Right ventricle myocardium inferior (tissue), 1 donor: ENCODE measurements at regions not wholly inside any gene's neighbourhood (a gene's known extent, or its start where the extent isn't known, plus 50 kb on each side); places are given as distances from the start of the nearest gene placed in this dataset.
"Not testable (repeated sequence)": the region's sequence is repeated elsewhere in the genome, so short reads cannot be mapped to it uniquely, and the experiment has no call there.

Experiments
- ATAC-seq: fragments of 200-7000 bp; cut with Tn5 transposase; one replicate; pipeline ENCODE4 v1.9.1; 2020; ENCODE audit warnings: mild to moderate bottlenecking, moderate library complexity
- DNase-seq: peaks from one replicate; pipeline ENCODE4 v3.0.0; 2021; ENCODE audit errors: missing footprints
- intact Hi-C: fragments of 100-400 bp; cut with DNase I; formaldehyde crosslinking; loops from one replicate; pipeline ENCODE4 v1.11.0; 2022
- donor health status: DM: no; HTN: yes; CAD: no; lungs with severe emphysema.

DNA sequence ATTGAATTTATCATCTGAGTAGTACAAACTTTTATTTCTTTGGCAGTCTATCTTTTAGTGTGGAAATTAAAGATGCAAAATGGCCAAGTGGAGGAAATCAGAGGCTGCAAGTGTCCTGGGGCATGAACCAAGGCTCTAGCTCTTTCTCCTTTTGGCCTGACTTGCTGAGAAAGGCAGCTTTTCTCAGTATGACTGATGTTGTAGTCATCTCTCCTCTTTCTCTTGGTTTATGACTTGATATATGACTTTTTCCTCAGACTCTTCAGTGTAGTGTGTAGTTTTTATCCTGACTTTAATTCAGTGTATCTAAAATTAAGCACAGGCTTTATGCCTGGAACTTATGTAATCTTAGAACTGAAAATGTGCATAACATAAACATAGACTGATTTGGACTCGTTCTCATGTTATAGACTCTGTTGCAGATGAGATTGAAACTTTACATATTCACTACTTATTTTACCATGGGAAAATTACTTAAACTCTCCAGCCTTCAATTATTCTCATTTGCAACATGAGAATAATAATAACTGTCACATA lies 65.7 kb downstream of the SLITRK5 start:
- no peak for DNase-seq
- ATAC-seq = no peak
- intact Hi-C loops = no loop called here

DNA sequence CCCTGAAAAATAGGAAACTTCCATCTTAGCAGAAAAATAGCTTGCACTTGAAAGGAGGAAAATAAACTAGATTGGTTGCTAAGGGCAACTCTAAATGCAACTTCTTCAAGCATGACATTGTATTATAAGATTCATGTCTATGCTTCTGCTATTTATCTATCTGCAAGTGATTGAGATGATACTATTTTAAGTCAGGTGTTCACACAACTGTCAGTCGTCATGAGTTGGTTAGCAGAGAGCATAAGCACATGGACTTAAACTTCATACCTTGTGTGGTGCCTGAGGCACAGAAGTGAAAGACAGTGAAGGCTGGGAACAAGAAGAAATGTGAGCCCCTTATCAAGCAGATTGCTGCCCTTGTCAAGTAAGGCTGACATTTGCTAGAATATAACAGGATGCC lies 82.9 kb downstream of the SLITRK5 start:
- intact Hi-C loops = no loop called here
- ATAC-seq = no peak
- no peak for DNase-seq

DNA sequence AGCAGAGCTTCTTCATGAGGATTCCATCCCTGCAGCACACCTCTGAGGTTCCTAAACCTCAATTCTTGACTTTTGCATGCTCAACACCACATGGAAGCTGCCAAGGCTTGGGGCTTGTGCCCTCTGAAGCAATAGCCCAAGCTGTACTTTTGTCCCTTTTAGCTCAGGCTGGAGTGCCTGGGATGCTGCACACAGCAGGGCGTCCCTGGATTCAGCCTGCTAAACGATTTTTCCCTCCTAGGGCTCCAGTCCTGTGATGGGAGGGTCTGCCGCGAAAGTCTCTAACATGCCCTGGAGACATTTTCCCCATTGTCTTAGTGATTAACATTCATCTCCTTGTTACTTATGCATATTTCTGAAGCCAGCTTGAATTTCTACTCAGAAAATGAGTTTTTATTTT lies 98.3 kb downstream of the SLITRK5 start:
- DNase-seq (no peak), ATAC-seq (no peak)
- intact Hi-C loops = no loop called here

DNA sequence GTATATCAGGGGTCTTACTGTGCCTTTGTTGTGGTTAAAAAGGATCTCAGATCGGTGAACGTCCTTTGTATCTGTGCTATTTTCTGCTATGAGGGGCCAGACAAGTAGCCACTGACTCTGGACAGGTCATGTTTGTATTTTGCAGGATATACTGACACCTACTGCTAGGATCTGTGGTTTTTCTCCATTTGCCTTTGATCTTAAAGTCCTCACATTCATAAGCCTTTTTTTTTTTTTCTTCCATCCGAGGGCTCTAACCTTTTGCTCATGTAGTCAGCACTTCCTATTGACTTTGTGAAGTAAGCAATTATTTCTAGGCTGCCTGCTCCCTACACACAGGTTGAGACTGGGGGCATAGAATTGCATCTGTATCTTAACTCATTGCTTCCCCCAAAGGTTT lies 106.2 kb downstream of the SLITRK5 start:
- DNase-seq = no peak
- intact Hi-C loops = no loop called here
- no peak for ATAC-seq

DNA sequence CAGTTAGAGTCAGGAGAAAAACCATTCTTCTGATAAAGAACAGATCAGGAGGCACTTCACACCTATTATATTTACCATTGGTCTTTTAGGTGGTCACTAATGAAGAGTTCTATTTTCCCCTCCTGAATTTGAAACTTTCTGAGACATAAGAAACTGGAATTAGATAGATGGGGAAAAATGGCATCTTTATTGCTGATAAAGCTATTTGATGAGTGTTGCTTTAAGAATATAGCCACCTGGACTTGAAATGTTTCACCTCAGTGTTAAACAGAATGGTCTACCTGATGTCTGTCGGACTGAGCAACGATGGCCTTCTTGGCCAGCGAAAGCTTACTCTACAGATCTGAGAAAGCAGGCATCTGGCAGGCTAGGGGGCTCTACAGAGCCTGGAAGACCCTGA lies 107.0 kb downstream of the SLITRK5 start:
- DNase-seq = no peak
- no peak for ATAC-seq

DNA sequence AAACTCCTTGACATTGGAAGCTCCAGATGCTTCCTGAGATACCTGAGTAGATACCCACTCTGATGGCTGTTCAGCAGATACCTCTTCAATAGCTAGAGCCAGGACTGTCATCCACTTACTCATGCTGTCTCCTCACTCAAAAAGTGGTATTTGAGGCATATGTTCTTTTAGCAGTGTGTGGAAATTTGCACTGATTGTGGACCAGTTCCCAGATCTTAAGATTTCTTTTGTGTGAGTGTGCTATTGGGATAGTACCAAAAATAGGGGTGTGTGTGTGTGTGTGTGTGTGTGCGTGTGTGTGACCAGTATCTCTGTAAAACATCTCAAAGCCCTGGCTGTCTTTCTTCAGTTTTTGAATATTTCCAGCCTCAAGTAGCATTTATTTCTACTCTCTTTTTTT lies 108.3 kb downstream of the SLITRK5 start:
- ATAC-seq = no peak
- DNase-seq = no peak
- intact Hi-C loops = no loop called here

More for the DNA sequence above, 107.0 kb downstream of the SLITRK5 start:
- intact Hi-C loops = no loop called here

DNA sequence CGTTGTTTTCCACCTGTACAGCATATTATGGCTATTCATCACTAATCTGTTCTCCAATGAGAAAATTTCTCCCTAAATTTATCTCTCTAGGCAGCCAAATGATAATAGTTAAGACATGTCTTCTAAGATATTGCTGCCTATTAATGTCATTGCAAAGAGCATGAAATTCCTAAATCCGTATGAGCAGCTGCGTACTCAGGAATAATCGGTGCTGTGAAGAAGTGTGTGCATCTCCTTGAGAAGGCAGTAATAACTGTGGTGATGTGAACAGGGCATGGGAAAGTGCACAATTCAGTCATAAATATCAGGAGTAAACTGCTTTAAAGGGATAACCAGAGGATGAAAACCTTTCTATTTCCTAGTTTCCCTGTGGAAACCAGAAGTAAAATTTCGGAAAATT lies 112.2 kb downstream of the SLITRK5 start:
- ATAC-seq (no peak), DNase-seq (no peak)
- intact Hi-C loops = no loop called here

DNA sequence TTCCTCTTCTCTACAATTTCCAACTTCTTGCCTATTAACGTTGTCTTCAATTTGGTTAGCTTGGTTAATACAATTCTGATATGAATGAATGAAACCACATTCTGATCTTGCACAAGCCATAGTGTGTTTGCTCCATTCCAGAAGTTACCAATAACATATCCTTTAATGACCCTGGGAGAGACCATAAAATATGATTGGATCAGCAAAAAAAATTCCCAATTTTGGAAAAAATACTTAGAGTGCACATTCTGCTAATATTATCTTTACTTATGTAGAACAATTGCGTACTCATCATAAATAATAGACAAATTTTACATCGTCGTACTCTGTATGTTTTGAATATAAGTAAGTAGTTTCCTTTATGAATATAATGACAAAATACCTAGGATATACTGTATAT lies 117.2 kb downstream of the SLITRK5 start:
- ATAC-seq (no peak), DNase-seq (no peak)
- intact Hi-C loops = no loop called here

DNA sequence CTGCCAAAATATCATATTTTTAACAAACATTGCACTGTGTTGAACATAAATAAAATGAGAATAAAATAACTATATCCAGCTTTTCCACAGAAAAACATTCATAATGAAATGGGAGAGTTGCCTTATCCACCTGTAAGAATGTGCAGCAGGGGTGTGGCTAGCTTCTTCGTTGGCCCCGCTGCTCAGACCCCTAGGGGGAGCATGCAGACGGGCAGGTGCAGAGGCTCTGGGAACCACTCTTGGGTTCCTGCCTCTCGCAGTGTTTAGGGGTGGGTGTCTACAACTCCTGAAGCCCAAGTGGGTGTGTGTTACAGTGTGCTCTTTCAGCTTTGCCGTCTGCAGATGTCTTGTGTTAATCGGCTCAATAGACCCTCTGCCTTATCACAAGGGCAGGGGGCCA lies 121.7 kb downstream of the SLITRK5 start:
- ATAC-seq = no peak
- DNase-seq = no peak
- intact Hi-C loops = no loop called here

DNA sequence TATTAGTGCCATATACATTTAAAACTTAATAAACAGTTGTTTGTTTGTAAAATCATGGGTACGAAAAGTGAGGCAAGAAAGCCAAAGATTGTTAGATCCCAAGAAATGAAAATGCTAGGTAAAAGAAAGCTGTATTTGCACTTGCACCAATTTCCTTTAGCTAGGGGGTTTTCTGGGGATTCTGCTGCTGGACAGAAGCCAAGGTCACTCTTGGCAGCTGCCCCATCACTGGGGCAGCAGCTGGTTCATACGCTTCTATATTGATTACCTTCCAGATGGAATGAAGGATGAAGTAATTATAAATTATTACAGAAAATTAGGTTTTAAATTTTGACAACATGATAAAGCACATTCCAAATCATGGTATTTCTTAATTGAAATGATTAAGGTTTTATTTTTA lies 127.4 kb downstream of the SLITRK5 start:
- ATAC-seq = no peak
- DNase-seq = no peak
- intact Hi-C loops = no loop called here

DNA sequence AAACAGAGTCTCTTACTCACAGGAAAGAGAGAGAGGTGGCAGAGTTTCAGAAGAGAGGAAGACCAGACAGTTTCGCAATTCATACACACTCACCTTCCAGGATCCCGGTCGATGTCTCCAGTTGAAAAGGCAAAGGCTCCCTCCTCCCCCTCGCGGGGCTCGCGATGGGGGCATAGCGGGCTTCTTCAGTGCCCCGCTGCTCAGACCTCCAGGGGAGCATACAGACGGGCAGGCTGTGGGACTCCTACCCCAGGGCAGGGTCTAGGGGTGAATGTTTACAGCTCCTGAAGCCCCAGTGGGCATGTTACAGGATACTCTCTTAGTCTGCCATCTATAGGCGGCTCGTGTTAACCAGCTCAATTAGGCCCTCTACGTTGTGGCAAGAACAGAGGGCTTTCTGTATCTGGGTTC lies 139.2 kb downstream of the SLITRK5 start:
- ATAC-seq = no peak
- no peak for DNase-seq
- intact Hi-C loops = no loop called here

DNA sequence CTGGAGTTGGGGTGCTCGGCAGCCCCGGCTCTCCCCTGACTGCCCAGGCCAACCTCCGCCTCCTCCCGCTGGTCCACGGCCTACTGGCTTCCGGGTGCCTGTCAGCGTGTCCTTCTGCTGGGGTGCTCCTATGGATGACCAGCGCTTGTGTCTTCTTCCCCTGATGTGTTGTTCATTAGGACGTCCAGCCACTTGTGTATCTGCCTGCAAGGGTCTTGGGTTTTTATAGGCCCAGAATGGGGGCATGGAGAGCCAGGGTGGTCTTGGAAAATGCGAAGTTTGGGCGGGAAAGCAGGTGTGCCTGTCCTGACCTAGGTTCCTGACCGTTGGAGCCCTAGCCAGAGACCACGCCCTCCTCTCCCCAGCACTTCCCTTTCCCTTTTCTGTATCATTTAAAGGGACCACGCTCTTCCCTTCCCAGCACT lies 139.8 kb downstream of the SLITRK5 start:
- intact Hi-C loops = no loop called here
- no peak for ATAC-seq

DNA sequence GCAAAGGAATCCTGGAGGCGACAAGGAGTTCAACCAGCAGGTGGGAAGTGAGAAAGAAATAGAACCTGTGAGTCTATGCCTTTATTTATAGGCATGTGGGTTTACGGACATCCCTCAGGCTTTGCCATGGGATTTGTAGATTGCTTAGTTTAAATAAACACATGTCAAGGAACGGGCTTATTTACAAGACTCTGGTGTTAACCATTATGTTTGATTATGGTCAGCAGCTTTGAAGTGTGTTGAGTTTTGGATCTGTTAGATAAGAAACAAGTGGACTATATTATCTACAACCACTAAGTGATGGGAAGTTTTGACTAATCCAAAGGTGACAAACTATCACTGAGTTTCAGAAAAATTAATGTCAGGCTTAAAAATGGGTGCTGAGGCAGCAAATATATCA lies 143.2 kb downstream of the SLITRK5 start:
- DNase-seq (no peak), ATAC-seq (no peak)
- intact Hi-C loops = no loop called here

More for the DNA sequence above, 139.8 kb downstream of the SLITRK5 start:
- DNase-seq = peak; percentile 57

DNA sequence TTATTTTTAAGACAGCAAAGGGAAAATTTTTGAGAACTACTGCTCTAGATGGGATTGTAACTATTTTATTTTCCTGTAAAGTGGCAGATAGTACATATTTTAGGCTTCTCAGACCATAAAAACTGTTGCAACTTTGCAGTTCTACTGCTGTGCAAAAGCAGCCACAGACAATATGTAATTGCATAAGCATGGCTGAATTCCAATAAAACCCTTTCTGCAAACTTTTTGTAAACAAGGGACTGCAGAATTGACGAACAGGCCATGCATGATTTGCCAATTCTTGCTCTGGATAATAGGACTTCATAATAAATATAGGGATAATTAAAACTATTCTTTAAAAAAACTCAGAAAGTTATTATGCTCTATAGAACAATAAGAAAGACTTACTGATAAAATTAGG lies 149.1 kb downstream of the SLITRK5 start:
- DNase-seq (no peak), ATAC-seq (no peak)
- intact Hi-C loops = no loop called here

DNA sequence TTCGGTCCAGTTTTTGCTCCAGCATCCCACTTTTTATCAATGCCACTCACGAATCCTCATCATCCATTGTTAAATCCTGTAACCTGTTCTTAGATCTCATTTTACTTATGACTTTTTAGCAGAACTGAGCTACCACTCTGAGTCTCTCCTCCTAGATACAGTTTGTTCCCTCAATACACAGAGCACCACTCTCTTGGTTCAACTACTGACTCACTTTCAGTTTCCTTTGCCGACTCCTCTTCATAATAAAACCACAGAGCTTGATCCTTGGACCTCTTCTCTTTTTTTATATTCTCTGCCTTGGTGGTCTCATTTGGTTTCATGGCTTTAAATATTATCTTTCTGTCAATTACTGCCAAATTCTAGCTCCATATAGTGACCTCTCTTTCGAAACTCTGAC lies 150.3 kb downstream of the SLITRK5 start:
- intact Hi-C loops = no loop called here
- ATAC-seq (no peak), DNase-seq (no peak)

DNA sequence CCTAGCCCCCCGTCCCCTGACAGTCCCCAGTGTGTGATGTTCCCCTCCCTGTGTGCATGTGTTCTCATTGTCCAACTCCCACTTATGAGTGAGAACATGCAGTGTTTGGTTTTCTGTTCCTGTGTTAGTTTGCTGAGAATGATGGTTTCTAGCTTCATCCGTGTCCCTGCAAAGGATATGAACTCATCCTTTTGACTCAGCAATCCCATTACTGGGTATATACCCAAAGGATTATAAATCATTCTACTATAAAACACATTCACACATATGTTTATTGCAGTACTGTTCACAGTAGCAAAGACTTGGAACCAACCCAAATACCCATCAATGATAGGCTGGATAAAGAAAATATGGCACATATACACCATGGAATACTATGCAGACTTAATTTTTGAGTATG lies 155.1 kb downstream of the SLITRK5 start:
- intact Hi-C loops, DNase-seq, ATAC-seq: not testable (repeated sequence)

DNA sequence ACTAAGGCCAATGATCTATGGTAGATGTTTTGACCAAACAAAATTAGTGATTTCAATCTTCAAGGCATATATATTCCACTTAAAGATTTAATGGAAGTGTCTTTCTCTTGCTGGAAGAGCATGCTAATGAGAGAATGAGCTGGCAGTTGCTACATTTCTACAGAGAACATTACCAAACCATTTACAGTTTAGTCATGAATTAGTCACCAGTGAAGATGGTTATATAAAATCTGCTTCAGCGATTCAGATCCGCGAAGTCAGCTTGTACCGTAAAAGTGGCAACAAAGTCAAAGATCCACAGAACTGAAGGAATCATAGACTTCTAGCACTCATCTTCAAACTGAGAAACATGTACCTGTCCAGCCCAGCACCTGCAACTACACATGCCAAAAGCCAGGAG lies 156.3 kb downstream of the SLITRK5 start:
- intact Hi-C loops = no loop called here
- DNase-seq = no peak
- no peak for ATAC-seq

DNA sequence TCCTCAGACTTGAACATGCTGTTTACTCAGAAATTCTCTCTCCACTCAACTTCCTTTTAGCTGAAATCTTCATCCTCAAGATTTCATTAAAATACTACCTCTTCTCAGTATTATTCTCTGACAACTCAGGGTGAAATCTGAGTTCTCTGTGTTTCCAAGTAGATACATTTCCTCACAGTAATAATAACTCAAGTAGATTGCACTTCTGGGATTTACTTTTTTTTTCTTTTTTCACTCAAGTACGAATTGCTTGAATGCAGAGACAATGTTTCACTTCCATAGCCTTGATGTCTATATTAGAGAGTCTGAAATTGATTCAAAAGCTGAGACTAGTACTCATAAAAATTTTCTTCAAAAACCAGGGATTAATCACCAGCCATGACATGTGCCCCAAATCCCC lies 166.4 kb downstream of the SLITRK5 start:
- no peak for ATAC-seq
- intact Hi-C loops = no loop called here

DNA sequence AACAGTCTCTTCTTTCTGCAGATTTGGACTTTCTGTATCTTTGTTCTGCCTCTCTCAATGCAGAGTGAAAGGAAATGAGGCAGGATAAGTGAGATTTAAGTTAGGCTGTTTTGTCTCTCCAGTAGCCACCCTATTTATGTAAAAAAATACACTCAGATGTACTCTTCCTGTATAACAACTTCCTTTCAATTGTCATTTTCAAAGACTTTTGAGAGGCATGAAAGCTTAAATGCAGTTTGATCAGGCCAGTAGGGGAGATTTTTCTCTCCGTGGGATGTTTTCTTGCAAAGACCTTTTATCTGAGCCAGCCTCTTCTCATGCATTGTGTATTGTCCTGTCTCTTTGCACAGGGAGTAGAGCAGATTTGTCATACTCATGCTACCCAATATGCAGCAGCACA lies 166.8 kb downstream of the SLITRK5 start:
- no peak for ATAC-seq
- no peak for DNase-seq
- intact Hi-C loops = no loop called here

More for the DNA sequence above, 166.4 kb downstream of the SLITRK5 start:
- DNase-seq = no peak

DNA sequence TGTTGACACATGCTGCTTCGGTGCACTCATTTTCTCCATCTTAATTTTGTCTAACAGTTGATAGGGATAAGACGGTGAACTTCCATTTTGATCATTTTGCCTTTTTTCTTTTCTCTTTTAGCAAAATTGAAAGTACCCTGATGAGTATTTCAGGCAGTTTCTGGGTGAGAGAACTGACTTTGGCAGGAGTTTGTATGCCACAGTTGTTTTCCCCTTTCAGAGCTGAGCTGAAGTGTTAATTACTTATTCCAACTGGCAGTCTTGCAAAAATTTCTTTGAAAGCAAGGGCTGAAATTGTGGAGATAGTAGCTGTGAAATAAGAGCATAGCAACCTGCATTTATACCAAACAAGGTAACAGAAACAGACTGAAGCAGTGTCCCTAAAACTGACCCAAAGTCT lies 180.2 kb downstream of the SLITRK5 start:
- intact Hi-C loops = no loop called here
- DNase-seq (no peak), ATAC-seq (no peak)

DNA sequence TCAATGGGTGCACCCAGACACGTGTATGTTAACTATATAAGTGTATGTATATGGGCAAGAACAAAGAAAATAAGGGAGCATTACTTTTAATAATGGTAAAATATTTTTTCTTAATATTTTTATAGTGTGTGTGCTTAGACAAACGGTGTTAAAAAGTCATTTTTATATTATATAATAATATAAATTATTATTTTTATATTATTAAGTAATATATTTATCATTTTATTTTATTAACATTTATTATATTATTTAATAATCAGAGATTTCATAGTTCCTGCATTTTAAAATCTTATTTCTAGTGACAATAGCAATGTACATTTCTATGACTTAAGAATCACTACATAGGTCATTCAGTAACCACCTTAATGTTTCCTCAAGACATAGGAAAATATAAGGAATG lies 184.4 kb downstream of the SLITRK5 start:
- intact Hi-C loops = no loop called here
- ATAC-seq (no peak), DNase-seq (no peak)

DNA sequence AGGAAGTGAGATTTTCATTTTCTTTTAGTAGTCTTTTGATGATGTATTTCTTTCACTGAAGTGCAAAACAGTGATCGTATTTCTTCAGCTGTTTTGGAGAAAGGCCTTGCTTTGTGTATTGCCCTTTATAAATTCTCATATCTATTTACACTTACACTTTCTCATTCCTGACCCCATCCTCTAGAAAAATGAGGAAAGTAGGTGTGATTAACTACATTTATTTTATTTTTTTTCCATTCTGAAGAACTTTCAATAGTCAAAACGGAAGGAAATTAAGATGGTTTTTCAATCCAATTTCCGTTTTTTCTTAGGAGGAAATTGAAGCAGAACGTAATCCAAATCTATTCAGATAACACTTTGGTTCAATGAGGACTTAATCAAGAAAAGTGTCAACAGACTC lies 188.1 kb downstream of the SLITRK5 start:
- intact Hi-C loops = no loop called here
- ATAC-seq (no peak), DNase-seq (no peak)
